H9 (cell line): ENCODE measurements at regions not wholly inside any gene's neighbourhood (a gene's known extent, or its start where the extent isn't known, plus 50 kb on each side); places are given as distances from the start of the nearest gene placed in this dataset.

Source experiments
- DNase-seq: peaks from one replicate; pipeline ENCODE4 v3.0.0-alpha.2; 2017
- H2AFZ ChIP-seq: one replicate; pipeline ENCODE4 v1.6.1; 2013; ENCODE audit warnings: mild to moderate bottlenecking, low read length, control low read depth, moderate library complexity
- H2AK5ac ChIP-seq: 2 replicates; pipeline ENCODE4 v1.6.1; 2013; ENCODE audit warnings: low read length, control low read depth, mixed read lengths; ENCODE audit not compliant: insufficient read length
- H2BK120ac ChIP-seq: one replicate; pipeline ENCODE4 v1.6.1; 2013; ENCODE audit warnings: low read depth, mild to moderate bottlenecking, low read length, control low read depth, inconsistent platforms; ENCODE audit not compliant: poor library complexity, severe bottlenecking
- H2BK12ac ChIP-seq: 2 replicates; pipeline ENCODE4 v1.6.1; 2013; ENCODE audit warnings: low read length, control low read depth, mixed read lengths, low read depth; ENCODE audit not compliant: insufficient read length
- H2BK15ac ChIP-seq: 2 replicates; pipeline ENCODE4 v1.6.1; 2013; ENCODE audit warnings: low read depth, low read length, control low read depth
- H2BK20ac ChIP-seq: one replicate; pipeline ENCODE4 v1.6.1; 2013; ENCODE audit warnings: low read depth, mild to moderate bottlenecking, low read length, control low read depth, inconsistent platforms; ENCODE audit not compliant: poor library complexity, severe bottlenecking
- H2BK5ac ChIP-seq: 2 replicates; pipeline ENCODE4 v1.6.1; 2013; ENCODE audit warnings: low read length, control low read depth, mixed read lengths; ENCODE audit not compliant: insufficient read length
- H3K14ac ChIP-seq: 2 replicates; pipeline ENCODE4 v1.6.1; 2013; ENCODE audit warnings: low read length, control low read depth; ENCODE audit not compliant: insufficient read depth
- H3K18ac ChIP-seq: 2 replicates; pipeline ENCODE4 v1.6.1; 2013; ENCODE audit warnings: low read depth, mild to moderate bottlenecking, mixed read lengths, low read length, control low read depth; ENCODE audit not compliant: insufficient read length
- H3K23ac ChIP-seq: 2 replicates; pipeline ENCODE4 v1.6.1; 2013; ENCODE audit warnings: low read length, control low read depth, mixed read lengths, low read depth; ENCODE audit not compliant: insufficient read length
- H3K23me2 ChIP-seq: 2 replicates; pipeline ENCODE4 v1.6.1; 2013; ENCODE audit warnings: low read depth, mild to moderate bottlenecking, mixed read lengths, low read length, control low read depth; ENCODE audit not compliant: insufficient read length, poor library complexity, severe bottlenecking
- H3K27ac ChIP-seq: 2 replicates; pipeline ENCODE4 v1.5.1; 2013; ENCODE audit warnings: low read length, control low read depth, mixed read lengths, low read depth; ENCODE audit not compliant: insufficient read length
- H3K27me3 ChIP-seq: 2 replicates; pipeline ENCODE4 v1.6.1; 2013; ENCODE audit warnings: low read length, control low read depth, inconsistent platforms; ENCODE audit not compliant: insufficient read depth
- H3K4ac ChIP-seq: 2 replicates; pipeline ENCODE4 v1.6.1; 2013; ENCODE audit warnings: low read depth, mild to moderate bottlenecking, control low read depth, inconsistent platforms, low read length, moderate library complexity
- H3K4me1 ChIP-seq: 2 replicates; pipeline ENCODE4 v1.6.1; 2013; ENCODE audit warnings: low read length, control low read depth, inconsistent platforms; ENCODE audit not compliant: insufficient read depth
- H3K4me2 ChIP-seq: 2 replicates; pipeline ENCODE4 v1.6.1; 2013; ENCODE audit warnings: low read length, control low read depth, mixed read lengths; ENCODE audit not compliant: insufficient read length, insufficient read depth
- H3K56ac ChIP-seq: 2 replicates; pipeline ENCODE4 v1.6.1; 2013; ENCODE audit warnings: low read depth, mild to moderate bottlenecking, mixed read lengths, low read length, control low read depth; ENCODE audit not compliant: insufficient read length
- H3K79me1 ChIP-seq: 2 replicates; pipeline ENCODE4 v1.6.1; 2013; ENCODE audit warnings: low read depth, mild to moderate bottlenecking, moderate library complexity, low read length, control low read depth, inconsistent platforms; ENCODE audit not compliant: insufficient read depth, poor library complexity, severe bottlenecking
- H3K79me2 ChIP-seq: 2 replicates; pipeline ENCODE4 v1.6.1; 2013; ENCODE audit warnings: low read length, control low read depth, inconsistent platforms; ENCODE audit not compliant: insufficient read depth
- H3K9ac ChIP-seq: 2 replicates; pipeline ENCODE4 v1.6.1; 2013; ENCODE audit warnings: low read length, control low read depth, mixed read lengths; ENCODE audit not compliant: insufficient read length; ENCODE audit errors: extremely low read depth
- H3K9me3 ChIP-seq: one replicate; pipeline ENCODE4 v1.6.1; 2013; ENCODE audit warnings: low read depth, low read length, inconsistent platforms; ENCODE audit not compliant: control insufficient read depth
- H3T11ph ChIP-seq: one replicate; pipeline ENCODE4 v1.6.1; 2013; ENCODE audit warnings: mild to moderate bottlenecking, low read length, control low read depth, inconsistent platforms
- H4K20me1 ChIP-seq: one replicate; pipeline ENCODE4 v1.6.1; 2013; ENCODE audit not compliant: control insufficient read depth, insufficient read length, insufficient read depth
- H4K5ac ChIP-seq: 2 replicates; pipeline ENCODE4 v1.6.1; 2013; ENCODE audit warnings: low read depth, mild to moderate bottlenecking, mixed read lengths, low read length, control low read depth; ENCODE audit not compliant: insufficient read length
- H4K8ac ChIP-seq: replicated peaks from 2 replicates; pipeline ENCODE4 v1.6.1; 2013; ENCODE audit warnings: low read length, control low read depth, mixed read lengths, low read depth; ENCODE audit not compliant: insufficient read length
- H4K91ac ChIP-seq: 2 replicates; pipeline ENCODE4 v1.6.1; 2013; ENCODE audit warnings: low read depth, mild to moderate bottlenecking, moderate library complexity, mixed read lengths, low read length, control low read depth; ENCODE audit not compliant: insufficient read length
- H3K27ac Mint-ChIP-seq, 3 experiments: 2 replicates in 2 of 3; 3 replicates in 1 of 3; pipeline ENCODE4 v1.8.0; 2020 to 2021; ENCODE audit warnings: mixed read lengths in 3 of 3, mild to moderate bottlenecking in 1 of 3, moderate library complexity in 1 of 3
- H3K27me3 Mint-ChIP-seq: 2 replicates; pipeline ENCODE4 v1.8.0; 2021; ENCODE audit warnings: low read depth, mild to moderate bottlenecking, moderate library complexity, mixed read lengths
- H3K36me3 Mint-ChIP-seq, 3 experiments: 2 replicates in 2 of 3; 3 replicates in 1 of 3; pipeline ENCODE4 v1.8.0; 2020 to 2021; ENCODE audit warnings: low read depth in 3 of 3, mixed read lengths in 3 of 3; ENCODE audit not compliant: insufficient read depth in 1 of 3
- H3K4me1 Mint-ChIP-seq, 2 experiments: 2 replicates each; pipeline ENCODE4 v1.8.0; 2020; ENCODE audit warnings: mixed read lengths in 2 of 2
- H3K4me3 Mint-ChIP-seq, 2 experiments: 2 replicates in 1 of 2; 3 replicates in 1 of 2; pipeline ENCODE4 v1.8.0; 2020 to 2021; ENCODE audit warnings: mild to moderate bottlenecking in 2 of 2, mixed read lengths in 2 of 2, moderate library complexity in 1 of 2
- H3K9me3 Mint-ChIP-seq, 2 experiments: 2 replicates in 1 of 2; 3 replicates in 1 of 2; pipeline ENCODE4 v1.8.0; 2020; ENCODE audit warnings: mild to moderate bottlenecking in 2 of 2, mixed read lengths in 2 of 2, moderate library complexity in 1 of 2
- WGBS: extraction: QIAGEN DNeasy Blood & Tissue Kit; methylation state at CpG from one replicate; pipeline ENCODE4 v1.1.7; 2013; ENCODE audit warnings: missing lambda C conversion rate, low lambda C conversion rate, mixed read lengths; ENCODE audit not compliant: insufficient read length; ENCODE audit errors: extremely low coverage; 5-methylcytosine and 5-hydroxymethylcytosine counted together
- TF ChIP-seq, protein P1 (sequence below): fragments of 200-600 bp; sonication (generic); conservative IDR thresholded peaks from 3 replicates; pipeline ENCODE4 v1.8.0; 2021; ENCODE audit warnings: antibody characterized with exemption, mild to moderate bottlenecking

DNA sequence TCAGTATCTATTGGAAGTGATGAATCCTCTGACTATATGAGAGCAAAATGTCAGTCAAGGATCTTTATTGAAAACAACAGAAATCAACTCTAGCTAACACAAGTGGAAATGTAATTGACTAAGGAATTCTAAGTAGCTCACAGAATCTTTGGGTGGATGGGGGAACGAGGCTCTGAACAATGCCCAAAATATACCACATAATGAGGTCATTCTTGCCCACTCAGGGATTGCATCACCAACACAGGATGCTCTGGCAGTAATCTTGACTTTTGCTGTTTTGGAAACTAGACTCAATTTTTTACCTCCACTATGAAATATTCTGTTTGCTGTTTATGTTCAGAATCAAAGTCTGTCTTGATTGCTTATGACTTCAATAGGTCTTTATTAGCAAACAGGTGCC, 127.4 kb upstream of the UNC5C start:
- Histone ChIP-seq H4K91ac (no peak overlapping the region), H3T11ph (no peak overlapping the region), H3K79me2 (no peaks in the 10 kb centered on the region), H3K56ac (no peak overlapping the region), H3K79me1 (no peaks in the 10 kb centered on the region), H3K9ac (no peak overlapping the region), H4K8ac (no peak overlapping the region), H3K9me3 (no peaks in the 10 kb centered on the region), H2BK5ac (no peak overlapping the region), H3K14ac (no peak overlapping the region), H3K4me1 (no peaks in the 10 kb centered on the region), H3K23me2 (no peaks in the 10 kb centered on the region), H3K4me2 (no peak overlapping the region), H2BK15ac (no peak overlapping the region), H2AFZ (no peak overlapping the region), H2BK20ac (no peak overlapping the region), H4K5ac (no peak overlapping the region), H2BK120ac (no peak overlapping the region), H3K4ac (no peak overlapping the region), H3K23ac (no peak overlapping the region), H3K27me3 (no peaks in the 10 kb centered on the region), H4K20me1 (no peaks in the 10 kb centered on the region), H3K18ac (no peak overlapping the region), H3K27ac (no peak overlapping the region), H2AK5ac (no peak overlapping the region), H2BK12ac (no peak overlapping the region)
- Mint-ChIP-seq H3K27ac (no peak overlapping the region), H3K4me3 (no peak overlapping the region), H3K9me3 (no peaks in the 10 kb centered on the region; a peak in 2 of 5 replicates), H3K36me3 (no peaks in the 10 kb centered on the region; a peak in 1 of 7 replicates), H3K27me3 (no peaks in the 10 kb centered on the region), H3K4me1 (peaks cover 3 to 5% of the 10 kb centered on the region in 2 experiments; a peak in 3 of 4 replicates)
- TF ChIP-seq, protein P1, sequence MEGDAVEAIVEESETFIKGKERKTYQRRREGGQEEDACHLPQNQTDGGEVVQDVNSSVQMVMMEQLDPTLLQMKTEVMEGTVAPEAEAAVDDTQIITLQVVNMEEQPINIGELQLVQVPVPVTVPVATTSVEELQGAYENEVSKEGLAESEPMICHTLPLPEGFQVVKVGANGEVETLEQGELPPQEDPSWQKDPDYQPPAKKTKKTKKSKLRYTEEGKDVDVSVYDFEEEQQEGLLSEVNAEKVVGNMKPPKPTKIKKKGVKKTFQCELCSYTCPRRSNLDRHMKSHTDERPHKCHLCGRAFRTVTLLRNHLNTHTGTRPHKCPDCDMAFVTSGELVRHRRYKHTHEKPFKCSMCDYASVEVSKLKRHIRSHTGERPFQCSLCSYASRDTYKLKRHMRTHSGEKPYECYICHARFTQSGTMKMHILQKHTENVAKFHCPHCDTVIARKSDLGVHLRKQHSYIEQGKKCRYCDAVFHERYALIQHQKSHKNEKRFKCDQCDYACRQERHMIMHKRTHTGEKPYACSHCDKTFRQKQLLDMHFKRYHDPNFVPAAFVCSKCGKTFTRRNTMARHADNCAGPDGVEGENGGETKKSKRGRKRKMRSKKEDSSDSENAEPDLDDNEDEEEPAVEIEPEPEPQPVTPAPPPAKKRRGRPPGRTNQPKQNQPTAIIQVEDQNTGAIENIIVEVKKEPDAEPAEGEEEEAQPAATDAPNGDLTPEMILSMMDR: no peak
- no CpG with 5 or more reads among the region's 1 CpG for WGBS
- DNase-seq: no peak
